H1 (cell line): ENCODE measurements at regions not wholly inside any gene's neighbourhood (a gene's known extent, or its start where the extent isn't known, plus 50 kb on each side); places are given as distances from the start of the nearest gene placed in this dataset.

Source experiments
- EGR1 ChIP-seq: IDR thresholded peaks from 2 replicates; pipeline ENCODE4 v1.6.1; 2011; ENCODE audit warnings: low read depth, low read length, borderline replicate concordance
- TF ChIP-seq, protein P1 (sequence below), 3 experiments: IDR thresholded peaks; 1 replicate in 2 of 3; 2 replicates in 1 of 3; pipeline versions ENCODE4 v1.5.1 to v1.6.1; 2011; ENCODE audit warnings: low read length in 3 of 3, mild to moderate bottlenecking in 3 of 3, inconsistent platforms in 2 of 3, low read depth in 1 of 3, moderate library complexity in 1 of 3; ENCODE audit not compliant: insufficient read depth in 1 of 3; ENCODE audit errors: control extremely low read depth in 1 of 3

DNA sequence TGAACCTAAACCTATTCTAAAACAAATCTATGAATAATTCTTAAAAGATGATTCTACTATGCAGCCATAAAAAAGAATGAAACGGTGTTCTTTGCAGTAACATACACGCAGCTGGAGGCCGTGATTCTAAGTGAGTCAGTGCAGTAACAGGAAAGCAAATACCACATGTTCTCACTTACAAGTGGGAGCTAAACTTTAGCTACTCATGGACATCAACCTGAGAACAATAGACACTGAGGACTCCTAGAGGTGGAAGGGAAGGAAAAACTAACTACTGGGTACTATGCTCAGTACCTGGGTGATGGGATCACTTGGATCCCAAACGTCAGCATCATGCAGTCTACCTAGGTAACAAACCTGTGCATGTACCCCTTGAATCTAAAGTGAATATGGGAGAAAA is 575.0 kb upstream of the MGMT start:
- TF ChIP-seq, protein P1, sequence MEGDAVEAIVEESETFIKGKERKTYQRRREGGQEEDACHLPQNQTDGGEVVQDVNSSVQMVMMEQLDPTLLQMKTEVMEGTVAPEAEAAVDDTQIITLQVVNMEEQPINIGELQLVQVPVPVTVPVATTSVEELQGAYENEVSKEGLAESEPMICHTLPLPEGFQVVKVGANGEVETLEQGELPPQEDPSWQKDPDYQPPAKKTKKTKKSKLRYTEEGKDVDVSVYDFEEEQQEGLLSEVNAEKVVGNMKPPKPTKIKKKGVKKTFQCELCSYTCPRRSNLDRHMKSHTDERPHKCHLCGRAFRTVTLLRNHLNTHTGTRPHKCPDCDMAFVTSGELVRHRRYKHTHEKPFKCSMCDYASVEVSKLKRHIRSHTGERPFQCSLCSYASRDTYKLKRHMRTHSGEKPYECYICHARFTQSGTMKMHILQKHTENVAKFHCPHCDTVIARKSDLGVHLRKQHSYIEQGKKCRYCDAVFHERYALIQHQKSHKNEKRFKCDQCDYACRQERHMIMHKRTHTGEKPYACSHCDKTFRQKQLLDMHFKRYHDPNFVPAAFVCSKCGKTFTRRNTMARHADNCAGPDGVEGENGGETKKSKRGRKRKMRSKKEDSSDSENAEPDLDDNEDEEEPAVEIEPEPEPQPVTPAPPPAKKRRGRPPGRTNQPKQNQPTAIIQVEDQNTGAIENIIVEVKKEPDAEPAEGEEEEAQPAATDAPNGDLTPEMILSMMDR (IDR thresholded peaks at IDR 0.05; ENCODE audit: control extremely low read depth in 1 of 3, insufficient read depth in 1 of 3, low read depth in 1 of 3, low read length in 3 of 3), result no peak
- no peak for TF ChIP-seq EGR1
